ENCODE measurements at regions not wholly inside any gene's neighbourhood (a gene's known extent, or its start where the extent isn't known, plus 50 kb on each side); places are given as distances from the start of the nearest gene placed in this dataset.

GRCh38 chr6:74280130-74280692 is 584.2 kb downstream of the CD109 start:
- Histone ChIP-seq H2AFZ (ENCODE audit: low read depth, low read length) (no peak overlapping the region), H4K20me1 (ENCODE audit: insufficient read depth) (no peaks in the 10 kb centered on the region), H3K9ac (ENCODE audit: low read length) (no peak overlapping the region), H3K9me2 (ENCODE audit: insufficient read depth, low read length) (no peaks in the 10 kb centered on the region), H3F3A (ENCODE audit: insufficient read depth, low read length, poor library complexity, severe bottlenecking) (no peaks in the 10 kb centered on the region), H3K4me3 (ENCODE audit: low read length) (no peak overlapping the region), H3K4me2 (ENCODE audit: low read length) (no peak overlapping the region), H3K36me3 (ENCODE audit: insufficient read depth, low read length) (no peaks in the 10 kb centered on the region), H3K27ac (ENCODE audit: low read length) (no peak overlapping the region), H3K79me2 (replicated peaks; ENCODE audit: insufficient read depth, low read length) (no peaks in the 10 kb centered on the region), H3K9me3 (ENCODE audit: low read length) (no peaks in the 10 kb centered on the region), H3K27me3 (ENCODE audit: insufficient read depth, low read depth, low read length) (no peaks in the 10 kb centered on the region)
- TF ChIP-seq RAD21 (conservative IDR thresholded peaks at IDR 0.05) = no peak
- no peak for TF ChIP-seq CTCF (IDR thresholded peaks at IDR 0.05; ENCODE audit: poor library complexity, severe bottlenecking)
- no peak for TF ChIP-seq SMC3 (conservative IDR thresholded peaks at IDR 0.05; ENCODE audit: poor library complexity)
- TF ChIP-seq TAF1 (IDR thresholded peaks at IDR 0.05; ENCODE audit: low read depth) = no peak
- no peak for TF ChIP-seq MXI1 (conservative IDR thresholded peaks at IDR 0.05; ENCODE audit: poor library complexity, severe bottlenecking)
- TF ChIP-seq EZH2 (IDR thresholded peaks at IDR 0.05; ENCODE audit: borderline replicate concordance, insufficient read depth, low read length, poor library complexity, severe bottlenecking) = no peak
- TF ChIP-seq REST (IDR thresholded peaks at IDR 0.05; ENCODE audit: borderline replicate concordance) = no peak

- Histone ChIP-seq H3K4me2 (ENCODE audit: low read length) (no peak overlapping the region), H3K27me3 (ENCODE audit: insufficient read depth, low read depth, low read length) (no peaks in the 10 kb centered on the region), H3K9me2 (ENCODE audit: insufficient read depth, low read length) (no peaks in the 10 kb centered on the region), H3K9me3 (ENCODE audit: low read length) (no peaks in the 10 kb centered on the region), H3F3A (ENCODE audit: insufficient read depth, low read length, poor library complexity, severe bottlenecking) (no peaks in the 10 kb centered on the region), H3K36me3 (ENCODE audit: insufficient read depth, low read length) (no peaks in the 10 kb centered on the region), H3K9ac (ENCODE audit: low read length) (no peak overlapping the region), H3K27ac (ENCODE audit: low read length) (no peak overlapping the region), H2AFZ (ENCODE audit: low read depth, low read length) (no peak overlapping the region), H3K4me3 (ENCODE audit: low read length) (no peak overlapping the region), H3K79me2 (replicated peaks; ENCODE audit: insufficient read depth, low read length) (no peaks in the 10 kb centered on the region), H4K20me1 (ENCODE audit: insufficient read depth) (no peaks in the 10 kb centered on the region)
- TF ChIP-seq SMC3 (conservative IDR thresholded peaks at IDR 0.05; ENCODE audit: poor library complexity) (no peak), RAD21 (conservative IDR thresholded peaks at IDR 0.05) (no peak), POLR2AphosphoS5 (IDR thresholded peaks at IDR 0.05) (no peak), REST (IDR thresholded peaks at IDR 0.05; ENCODE audit: borderline replicate concordance) (no peak), CTCF (IDR thresholded peaks at IDR 0.05; ENCODE audit: poor library complexity, severe bottlenecking) (no peak), EP300 (conservative IDR thresholded peaks at IDR 0.05; ENCODE audit: poor library complexity, severe bottlenecking) (no peak), MXI1 (conservative IDR thresholded peaks at IDR 0.05; ENCODE audit: poor library complexity, severe bottlenecking) (no peak), EZH2 (IDR thresholded peaks at IDR 0.05; ENCODE audit: borderline replicate concordance, insufficient read depth, low read length, poor library complexity, severe bottlenecking) (no peak), TAF1 (IDR thresholded peaks at IDR 0.05; ENCODE audit: low read depth) (no peak)
Observed at GRCh38 chr6:74277777-74278186, 581.8 kb downstream of the CD109 start.

Measured in neural cell (in vitro differentiated cells).